ENCODE measurements at regions not wholly inside any gene's neighbourhood (a gene's known extent, or its start where the extent isn't known, plus 50 kb on each side); places are given as distances from the start of the nearest gene placed in this dataset.

- TF ChIP-seq POLR2AphosphoS5 (IDR thresholded peaks at IDR 0.05) (no peak), CTCF (IDR thresholded peaks at IDR 0.05) (no peak), POLR2A (IDR thresholded peaks at IDR 0.05) (no peak)
- ATAC-seq: no peak
- no peak overlapping the region for H3K4me3 ChIP-seq
- H3K4me1 ChIP-seq: no peaks in the 10 kb centered on the region
- no peaks in the 10 kb centered on the region for H3K9me3 ChIP-seq
- 33 to 63% methylated on average over 1 of the region's 1 CpG for WGBS, 2 donors (ENCODE audit: low coverage in 1 of 2)
- H3K27ac ChIP-seq: no peak overlapping the region
- no peaks in the 10 kb centered on the region for H3K27me3 ChIP-seq
- no peaks in the 10 kb centered on the region for H3K36me3 ChIP-seq
These were observed 1034.0 kb downstream of the DTWD2 start for GRCh38 chr5:117954331-117954730.

- no peaks in the 10 kb centered on the region for H3K27me3 ChIP-seq
- H3K4me1 ChIP-seq: no peaks in the 10 kb centered on the region
- no peak overlapping the region for H3K27ac ChIP-seq
- 97% methylated on average over 12 to 13 of the region's 13 CpGs for WGBS, 2 donors (ENCODE audit: low coverage in 1 of 2)
- no peak overlapping the region for H3K4me3 ChIP-seq
- H3K9me3 ChIP-seq: no peaks in the 10 kb centered on the region
- ATAC-seq: no peak
- TF ChIP-seq POLR2A (IDR thresholded peaks at IDR 0.05): no peak
- no peak for TF ChIP-seq EP300 (IDR thresholded peaks at IDR 0.05)
- no peak for TF ChIP-seq CTCF (IDR thresholded peaks at IDR 0.05)
- no peak for TF ChIP-seq POLR2AphosphoS5 (IDR thresholded peaks at IDR 0.05)
- no peaks in the 10 kb centered on the region for H3K36me3 ChIP-seq
These were observed 1035.1 kb downstream of the DTWD2 start for GRCh38 chr5:117953272-117953671.

GRCh38 chr5:117947836-117948235, 1040.5 kb downstream of the DTWD2 start:
- Histone ChIP-seq H3K4me3 (no peak overlapping the region), H3K27me3 (no peaks in the 10 kb centered on the region), H3K9me3 (no peaks in the 10 kb centered on the region), H3K4me1 (no peaks in the 10 kb centered on the region), H3K36me3 (no peaks in the 10 kb centered on the region), H3K27ac (no peak overlapping the region)
- TF ChIP-seq CTCF (IDR thresholded peaks at IDR 0.05): no peak
- TF ChIP-seq POLR2AphosphoS5 (IDR thresholded peaks at IDR 0.05): no peak
- TF ChIP-seq EP300 (IDR thresholded peaks at IDR 0.05): no peak
- no peak for TF ChIP-seq POLR2A (IDR thresholded peaks at IDR 0.05)
- no peak for ATAC-seq
- 89 to 92% methylated on average over 2 of the region's 2 CpGs for WGBS, 2 donors (ENCODE audit: low coverage in 1 of 2)

GRCh38 chr5:117947121-117947520, 1041.2 kb downstream of the DTWD2 start:
- Histone ChIP-seq H3K4me1 (no peaks in the 10 kb centered on the region), H3K27me3 (no peaks in the 10 kb centered on the region), H3K36me3 (no peaks in the 10 kb centered on the region), H3K9me3 (no peaks in the 10 kb centered on the region), H3K27ac (no peak overlapping the region), H3K4me3 (no peak overlapping the region)
- ATAC-seq: no peak
- WGBS, 2 donors (ENCODE audit: low coverage in 1 of 2): 88 to 100% methylated on average over 1 to 2 of the region's 2 CpGs
- TF ChIP-seq POLR2A (IDR thresholded peaks at IDR 0.05) (no peak), POLR2AphosphoS5 (IDR thresholded peaks at IDR 0.05) (no peak), CTCF (IDR thresholded peaks at IDR 0.05) (no peak), EP300 (IDR thresholded peaks at IDR 0.05) (no peak)

- no peak for ATAC-seq
- no peak overlapping the region for H3K27ac ChIP-seq
- 70 to 76% methylated on average over 2 of the region's 2 CpGs for WGBS, 2 donors (ENCODE audit: low coverage in 1 of 2)
- H3K4me1 ChIP-seq: no peaks in the 10 kb centered on the region
- TF ChIP-seq EP300 (IDR thresholded peaks at IDR 0.05): no peak
- TF ChIP-seq POLR2A (IDR thresholded peaks at IDR 0.05): no peak
- TF ChIP-seq POLR2AphosphoS5 (IDR thresholded peaks at IDR 0.05): no peak
- TF ChIP-seq CTCF (IDR thresholded peaks at IDR 0.05): no peak
- peaks cover 0 to 14% (median 0%) of the 10 kb centered on the region in 3 donors for H3K9me3 ChIP-seq
- no peaks in the 10 kb centered on the region for H3K27me3 ChIP-seq
- no peak overlapping the region for H3K4me3 ChIP-seq
- H3K36me3 ChIP-seq: no peaks in the 10 kb centered on the region
These were observed 1043.1 kb downstream of the DTWD2 start for GRCh38 chr5:117945258-117945657.
